ENCODE measurements at regions not wholly inside any gene's neighbourhood (a gene's known extent, or its start where the extent isn't known, plus 50 kb on each side); places are given as distances from the start of the nearest gene placed in this dataset.

- Histone ChIP-seq H3K36me3 (no peaks in the 10 kb centered on the region), H3K9me3 (no peaks in the 10 kb centered on the region), H3K27ac (replicated peaks in 1 of 4) (no peak overlapping the region), H3K4me1 (no peaks in the 10 kb centered on the region), H3K27me3 (no peaks in the 10 kb centered on the region), H3K4me3 (no peak overlapping the region)
- no peak for DNase-seq (ENCODE audit: extremely low spot score)
- intact Hi-C loops (cut with DNase I), result no loop called here
- TF ChIP-seq POLR2A (IDR thresholded peaks at IDR 0.05; ENCODE audit: low read depth) (no peak), CTCF (IDR thresholded peaks at IDR 0.05) (no peak), EP300 (IDR thresholded peaks at IDR 0.05) (no peak), POLR2AphosphoS5 (IDR thresholded peaks at IDR 0.05) (no peak)
- WGBS, result 62% methylated on average over 3 of the region's 3 CpGs
Observed at GRCh38 chr4:179536694-179537093, 2094.5 kb upstream of the AGA start.

GRCh38 chr4:179539641-179540040, 2097.4 kb upstream of the AGA start:
- Histone ChIP-seq H3K27me3 (no peaks in the 10 kb centered on the region), H3K9me3 (no peaks in the 10 kb centered on the region), H3K36me3 (no peaks in the 10 kb centered on the region), H3K4me1 (no peaks in the 10 kb centered on the region), H3K4me3 (no peak overlapping the region), H3K27ac (replicated peaks in 1 of 4) (no peak overlapping the region)
- WGBS, result 69% methylated on average over 3 of the region's 3 CpGs
- TF ChIP-seq CTCF (IDR thresholded peaks at IDR 0.05) (no peak), EP300 (IDR thresholded peaks at IDR 0.05) (no peak), POLR2AphosphoS5 (IDR thresholded peaks at IDR 0.05) (no peak), POLR2A (IDR thresholded peaks at IDR 0.05; ENCODE audit: low read depth) (no peak)
- DNase-seq (ENCODE audit: extremely low spot score), result no peak
- intact Hi-C loops (cut with DNase I), result no loop called here

GRCh38 chr4:179543771-179544170, 2101.5 kb upstream of the AGA start:
- intact Hi-C loops (cut with DNase I), result no loop called here
- TF ChIP-seq POLR2AphosphoS5 (IDR thresholded peaks at IDR 0.05) (no peak), EP300 (IDR thresholded peaks at IDR 0.05) (no peak), POLR2A (IDR thresholded peaks at IDR 0.05; ENCODE audit: low read depth) (no peak), CTCF (IDR thresholded peaks at IDR 0.05) (no peak)
- no peaks in the 10 kb centered on the region for H3K27me3 ChIP-seq
- WGBS, result 72% methylated on average over 6 of the region's 6 CpGs
- H3K4me1 ChIP-seq, result no peaks in the 10 kb centered on the region
- H3K36me3 ChIP-seq, result no peaks in the 10 kb centered on the region
- H3K9me3 ChIP-seq, result peaks cover 0 to 7% (median 0%) of the 10 kb centered on the region in 4 donors
- H3K4me3 ChIP-seq, result no peak overlapping the region
- no peak overlapping the region for H3K27ac ChIP-seq (replicated peaks in 1 of 4)
- no peak for DNase-seq (ENCODE audit: extremely low spot score)

- H3K9me3 ChIP-seq, result peaks cover 0 to 7% (median 0%) of the 10 kb centered on the region in 4 donors
- H3K4me3 ChIP-seq, result no peak overlapping the region
- no peak overlapping the region for H3K27ac ChIP-seq (replicated peaks in 1 of 4)
- 88% methylated on average over 1 of the region's 1 CpG for WGBS
- intact Hi-C loops (cut with DNase I), result no loop called here
- H3K4me1 ChIP-seq, result no peaks in the 10 kb centered on the region
- DNase-seq (ENCODE audit: extremely low spot score), result no peak
- no peaks in the 10 kb centered on the region for H3K36me3 ChIP-seq
- no peak for TF ChIP-seq POLR2A (IDR thresholded peaks at IDR 0.05; ENCODE audit: low read depth)
- TF ChIP-seq EP300 (IDR thresholded peaks at IDR 0.05), result no peak
- no peak for TF ChIP-seq POLR2AphosphoS5 (IDR thresholded peaks at IDR 0.05)
- no peak for TF ChIP-seq CTCF (IDR thresholded peaks at IDR 0.05)
- no peaks in the 10 kb centered on the region for H3K27me3 ChIP-seq
Observed at GRCh38 chr4:179544496-179544895, 2102.3 kb upstream of the AGA start.

GRCh38 chr4:179552131-179552530, 2109.9 kb upstream of the AGA start:
- DNase-seq (ENCODE audit: extremely low spot score), result no peak
- no peaks in the 10 kb centered on the region for H3K36me3 ChIP-seq
- H3K4me3 ChIP-seq, result no peak overlapping the region
- H3K27me3 ChIP-seq, result no peaks in the 10 kb centered on the region
- TF ChIP-seq POLR2AphosphoS5 (IDR thresholded peaks at IDR 0.05), result no peak
- no peak for TF ChIP-seq EP300 (IDR thresholded peaks at IDR 0.05)
- TF ChIP-seq POLR2A (IDR thresholded peaks at IDR 0.05; ENCODE audit: low read depth), result no peak
- no peak for TF ChIP-seq CTCF (IDR thresholded peaks at IDR 0.05)
- 52% methylated on average over 2 of the region's 2 CpGs for WGBS
- intact Hi-C loops (cut with DNase I), result no loop called here
- H3K9me3 ChIP-seq, result peaks cover 0 to 7% (median 0%) of the 10 kb centered on the region in 4 donors
- H3K4me1 ChIP-seq, result no peaks in the 10 kb centered on the region
- H3K27ac ChIP-seq (replicated peaks in 1 of 4), result no peak overlapping the region

All from esophagus muscularis mucosa (tissue), 4 donors.